H1 (cell line): ENCODE measurements at regions not wholly inside any gene's neighbourhood (a gene's known extent, or its start where the extent isn't known, plus 50 kb on each side); places are given as distances from the start of the nearest gene placed in this dataset.

Experiments used
- CTBP2 ChIP-seq: IDR thresholded peaks from 2 replicates; pipeline ENCODE4 v1.7.0; 2011; ENCODE audit warnings: borderline replicate concordance, mild to moderate bottlenecking, moderate library complexity, mixed read lengths, low read length; ENCODE audit not compliant: insufficient read depth, insufficient read length
- EZH2 ChIP-seq: fragments of 200-600 bp; sonication (generic); IDR thresholded peaks from 2 replicates; pipeline ENCODE4 v1.7.1; 2012; ENCODE audit warnings: low read depth, mild to moderate bottlenecking, moderate library complexity, low read length, inconsistent platforms; ENCODE audit not compliant: severe bottlenecking
- KDM1A ChIP-seq: fragments of 200-600, 300-600 bp; sonication (generic); IDR thresholded peaks from 2 replicates; pipeline ENCODE4 v1.7.1; 2016; ENCODE audit warnings: mild to moderate bottlenecking, low read length, borderline replicate concordance
- POLR2A ChIP-seq, 2 experiments: IDR thresholded peaks; 1 replicate in 1 of 2; 2 replicates in 1 of 2; pipeline ENCODE4 v1.6.1; 2011; ENCODE audit warnings: low read depth in 2 of 2, low read length in 2 of 2, mild to moderate bottlenecking in 2 of 2; ENCODE audit errors: control extremely low read depth in 1 of 2
- POLR2AphosphoS5 ChIP-seq: IDR thresholded peaks from 2 replicates; pipeline ENCODE4 v1.6.1; 2011; ENCODE audit warnings: low read depth, low read length
- RFX5 ChIP-seq: IDR thresholded peaks from 2 replicates; pipeline ENCODE4 v1.6.1; 2011; ENCODE audit warnings: low read depth, low read length, improper control_type of control experiment, borderline replicate concordance
- SP1 ChIP-seq: IDR thresholded peaks from 2 replicates; pipeline ENCODE4 v1.6.1; 2011; ENCODE audit warnings: low read depth, low read length
- TAF1 ChIP-seq: IDR thresholded peaks from 2 replicates; pipeline ENCODE4 v1.6.1; 2011; ENCODE audit warnings: mild to moderate bottlenecking, low read depth, low read length
- USF2 ChIP-seq: IDR thresholded peaks from 2 replicates; pipeline ENCODE4 v1.6.1; 2011; ENCODE audit warnings: low read length, improper control_type of control experiment
- YY1 ChIP-seq: IDR thresholded peaks from 2 replicates; pipeline ENCODE4 v1.6.1; 2011; ENCODE audit warnings: low read depth, mild to moderate bottlenecking, low read length
- ZNF274 ChIP-seq: IDR thresholded peaks from 2 replicates; pipeline ENCODE4 v1.7.0; 2012; ENCODE audit warnings: low read length, borderline replicate concordance; ENCODE audit errors: extremely low read depth
- TF ChIP-seq, protein P1 (sequence below), 3 experiments: IDR thresholded peaks; 1 replicate in 2 of 3; 2 replicates in 1 of 3; pipeline versions ENCODE4 v1.5.1 to v1.6.1; 2011; ENCODE audit warnings: low read length in 3 of 3, mild to moderate bottlenecking in 3 of 3, inconsistent platforms in 2 of 3, low read depth in 1 of 3, moderate library complexity in 1 of 3; ENCODE audit not compliant: insufficient read depth in 1 of 3; ENCODE audit errors: control extremely low read depth in 1 of 3
- TF ChIP-seq, protein P2 (sequence below): IDR thresholded peaks from 2 replicates; pipeline ENCODE4 v1.6.1; 2012; ENCODE audit warnings: inconsistent platforms

- TF ChIP-seq EZH2 = no peak
- TF ChIP-seq, protein P1, sequence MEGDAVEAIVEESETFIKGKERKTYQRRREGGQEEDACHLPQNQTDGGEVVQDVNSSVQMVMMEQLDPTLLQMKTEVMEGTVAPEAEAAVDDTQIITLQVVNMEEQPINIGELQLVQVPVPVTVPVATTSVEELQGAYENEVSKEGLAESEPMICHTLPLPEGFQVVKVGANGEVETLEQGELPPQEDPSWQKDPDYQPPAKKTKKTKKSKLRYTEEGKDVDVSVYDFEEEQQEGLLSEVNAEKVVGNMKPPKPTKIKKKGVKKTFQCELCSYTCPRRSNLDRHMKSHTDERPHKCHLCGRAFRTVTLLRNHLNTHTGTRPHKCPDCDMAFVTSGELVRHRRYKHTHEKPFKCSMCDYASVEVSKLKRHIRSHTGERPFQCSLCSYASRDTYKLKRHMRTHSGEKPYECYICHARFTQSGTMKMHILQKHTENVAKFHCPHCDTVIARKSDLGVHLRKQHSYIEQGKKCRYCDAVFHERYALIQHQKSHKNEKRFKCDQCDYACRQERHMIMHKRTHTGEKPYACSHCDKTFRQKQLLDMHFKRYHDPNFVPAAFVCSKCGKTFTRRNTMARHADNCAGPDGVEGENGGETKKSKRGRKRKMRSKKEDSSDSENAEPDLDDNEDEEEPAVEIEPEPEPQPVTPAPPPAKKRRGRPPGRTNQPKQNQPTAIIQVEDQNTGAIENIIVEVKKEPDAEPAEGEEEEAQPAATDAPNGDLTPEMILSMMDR (IDR thresholded peaks at IDR 0.05; ENCODE audit: control extremely low read depth in 1 of 3, insufficient read depth in 1 of 3, low read depth in 1 of 3, low read length in 3 of 3) = no peak
- TF ChIP-seq POLR2AphosphoS5 = no peak
- TF ChIP-seq POLR2A (IDR thresholded peaks at IDR 0.05; ENCODE audit: control extremely low read depth in 1 of 2, low read depth in 2 of 2, low read length in 2 of 2) = no peak
- TF ChIP-seq YY1 = no peak
- TF ChIP-seq, protein P2, sequence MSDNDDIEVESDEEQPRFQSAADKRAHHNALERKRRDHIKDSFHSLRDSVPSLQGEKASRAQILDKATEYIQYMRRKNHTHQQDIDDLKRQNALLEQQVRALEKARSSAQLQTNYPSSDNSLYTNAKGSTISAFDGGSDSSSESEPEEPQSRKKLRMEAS = no peak
- no peak for TF ChIP-seq CTBP2
- TF ChIP-seq RFX5 = no peak
- no peak for TF ChIP-seq ZNF274
- no peak for TF ChIP-seq KDM1A
- TF ChIP-seq TAF1 = no peak
- TF ChIP-seq SP1 = no peak
- TF ChIP-seq USF2 = no peak
Measured at GRCh38 chrX:14363728-14364127, 165.6 kb upstream of the GLRA2 start.
